NB4 (cell line): ENCODE measurements at regions not wholly inside any gene's neighbourhood (a gene's known extent, or its start where the extent isn't known, plus 50 kb on each side); places are given as distances from the start of the nearest gene placed in this dataset.

Source experiments
- DNase-seq: peaks from one replicate; pipeline ENCODE4 v3.0.0; 2010; ENCODE audit warnings: low read depth
- H3K4me3 ChIP-seq: one replicate; pipeline ENCODE4 v1.5.1; 2011; ENCODE audit warnings: mild to moderate bottlenecking, low read depth, low read length, moderate library complexity
- MYC ChIP-seq: IDR thresholded peaks from 2 replicates; pipeline ENCODE4 v1.6.1; 2011; ENCODE audit warnings: low read depth, low read length
- POLR2A ChIP-seq: IDR thresholded peaks from 2 replicates; pipeline ENCODE4 v1.6.1; 2011; ENCODE audit warnings: mild to moderate bottlenecking; ENCODE audit not compliant: insufficient read length; ENCODE audit errors: extremely low read depth
- TF ChIP-seq, protein P1 (sequence below): IDR thresholded peaks from one replicate; pipeline ENCODE4 v1.5.1; 2012; ENCODE audit warnings: low read depth, low read length
- TF ChIP-seq, protein P2 (sequence below): IDR thresholded peaks from 2 replicates; pipeline ENCODE4 v1.6.1; 2011; ENCODE audit warnings: low read depth, low read length

DNA sequence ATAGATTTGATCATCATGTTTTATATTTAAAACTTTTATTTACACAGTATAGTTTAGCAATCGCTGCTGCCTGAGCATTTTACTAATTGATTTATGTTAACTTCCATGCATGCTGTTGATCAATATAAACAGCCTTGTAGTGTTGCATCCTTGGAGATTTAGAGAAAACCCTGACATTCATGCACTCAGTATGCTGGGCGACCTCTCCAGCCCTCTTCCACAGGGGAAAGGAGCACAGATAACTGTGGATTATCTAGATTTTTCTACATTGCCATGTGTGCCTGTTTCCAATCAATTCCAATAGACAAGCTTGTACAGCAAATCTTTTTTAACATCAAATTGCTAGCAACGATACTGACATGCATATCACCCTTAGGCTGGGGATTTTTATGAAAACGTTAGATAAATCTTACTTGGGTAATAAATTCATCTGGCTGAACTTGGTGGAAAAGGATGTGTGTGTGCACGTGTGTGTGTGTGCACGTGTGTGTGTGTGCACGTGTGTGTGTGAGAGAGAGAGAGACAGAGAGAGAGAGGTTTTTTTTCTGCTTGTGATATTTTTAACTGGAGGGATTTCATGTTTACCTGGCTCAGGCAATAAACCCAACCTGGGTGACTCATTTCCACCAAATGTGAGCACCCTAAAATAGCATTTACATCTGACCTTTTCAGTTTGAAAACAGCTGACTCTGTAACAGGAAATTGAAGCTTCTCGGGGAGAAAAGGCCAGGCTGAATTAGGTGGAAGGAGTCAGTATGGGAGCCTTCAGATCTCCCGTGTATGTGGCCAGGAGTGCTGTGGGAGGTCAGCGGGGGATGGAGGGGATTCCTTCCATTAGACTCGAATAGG lies 339.8 kb downstream of the PRDM2 start:
- no peak for DNase-seq
- TF ChIP-seq, protein P1, sequence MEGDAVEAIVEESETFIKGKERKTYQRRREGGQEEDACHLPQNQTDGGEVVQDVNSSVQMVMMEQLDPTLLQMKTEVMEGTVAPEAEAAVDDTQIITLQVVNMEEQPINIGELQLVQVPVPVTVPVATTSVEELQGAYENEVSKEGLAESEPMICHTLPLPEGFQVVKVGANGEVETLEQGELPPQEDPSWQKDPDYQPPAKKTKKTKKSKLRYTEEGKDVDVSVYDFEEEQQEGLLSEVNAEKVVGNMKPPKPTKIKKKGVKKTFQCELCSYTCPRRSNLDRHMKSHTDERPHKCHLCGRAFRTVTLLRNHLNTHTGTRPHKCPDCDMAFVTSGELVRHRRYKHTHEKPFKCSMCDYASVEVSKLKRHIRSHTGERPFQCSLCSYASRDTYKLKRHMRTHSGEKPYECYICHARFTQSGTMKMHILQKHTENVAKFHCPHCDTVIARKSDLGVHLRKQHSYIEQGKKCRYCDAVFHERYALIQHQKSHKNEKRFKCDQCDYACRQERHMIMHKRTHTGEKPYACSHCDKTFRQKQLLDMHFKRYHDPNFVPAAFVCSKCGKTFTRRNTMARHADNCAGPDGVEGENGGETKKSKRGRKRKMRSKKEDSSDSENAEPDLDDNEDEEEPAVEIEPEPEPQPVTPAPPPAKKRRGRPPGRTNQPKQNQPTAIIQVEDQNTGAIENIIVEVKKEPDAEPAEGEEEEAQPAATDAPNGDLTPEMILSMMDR = no peak
- no peak for TF ChIP-seq MYC
- TF ChIP-seq, protein P2, sequence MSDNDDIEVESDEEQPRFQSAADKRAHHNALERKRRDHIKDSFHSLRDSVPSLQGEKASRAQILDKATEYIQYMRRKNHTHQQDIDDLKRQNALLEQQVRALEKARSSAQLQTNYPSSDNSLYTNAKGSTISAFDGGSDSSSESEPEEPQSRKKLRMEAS = no peak
- TF ChIP-seq POLR2A = no peak
- H3K4me3 ChIP-seq = no peak overlapping the region

DNA sequence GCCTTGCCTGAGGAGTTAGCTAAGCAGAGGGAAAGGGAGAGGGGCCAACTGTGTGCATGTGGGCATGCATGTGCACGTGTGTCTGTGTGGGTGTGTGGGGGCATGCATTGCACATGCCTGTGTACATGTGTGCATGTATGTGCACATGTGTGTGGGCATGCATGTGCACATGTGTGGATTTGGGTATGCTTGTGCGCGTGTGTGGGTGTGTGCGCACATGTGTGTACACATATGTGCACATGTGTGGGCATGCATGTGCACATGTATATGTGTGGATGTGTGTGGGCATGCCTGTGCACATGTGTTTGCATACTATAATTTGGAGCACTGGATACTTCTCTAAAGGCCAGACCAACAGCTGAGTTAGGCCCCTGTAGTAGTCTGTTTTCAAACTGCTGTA lies 350.0 kb downstream of the PRDM2 start:
- H3K4me3 ChIP-seq = no peak overlapping the region
- no peak for TF ChIP-seq MYC
- TF ChIP-seq, protein P2 = 0 out of 2 replicates have a peak, but pooled peaks have one; percentile 7
- DNase-seq = no peak

DNA sequence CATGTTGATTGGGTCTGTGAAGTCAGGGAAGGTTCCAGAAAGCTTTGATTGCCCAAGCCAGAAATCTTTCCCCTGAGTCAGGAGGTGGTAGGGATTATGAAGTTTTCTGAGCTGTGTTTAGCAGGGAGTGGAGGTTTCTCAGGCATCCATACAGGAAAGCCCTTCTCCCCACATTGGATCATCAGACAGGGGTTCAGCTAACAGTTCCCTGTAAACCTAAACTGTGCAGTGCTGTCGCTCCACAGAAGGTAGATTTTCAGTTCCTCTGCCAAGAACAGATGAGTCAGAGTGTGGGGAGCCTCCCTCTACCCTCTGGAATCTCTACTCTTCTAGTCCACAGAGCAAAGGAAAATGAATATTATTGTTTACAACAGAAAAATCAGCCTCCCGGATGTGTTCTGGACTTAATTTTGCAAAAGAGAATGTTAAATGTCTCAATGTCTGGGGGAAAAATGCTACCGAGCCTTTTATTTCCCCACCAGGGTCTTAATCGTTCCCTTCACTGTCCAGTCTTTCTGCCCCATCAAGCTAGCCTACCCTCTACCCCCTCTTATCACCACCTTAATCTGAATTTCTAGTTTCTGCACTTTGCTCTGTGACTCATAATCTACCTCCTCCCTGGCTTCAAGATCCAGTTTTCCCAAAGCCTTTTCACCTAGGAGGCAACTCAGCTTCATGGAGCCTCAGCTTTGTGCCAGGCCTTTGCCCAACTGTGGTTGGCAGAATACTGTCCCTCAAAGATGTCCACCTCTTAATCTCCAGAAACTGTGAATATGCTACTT lies 355.6 kb downstream of the PRDM2 start:
- no peak for DNase-seq
- no peak overlapping the region for H3K4me3 ChIP-seq
- TF ChIP-seq, protein P2 = no peak
- TF ChIP-seq MYC = no peak
- TF ChIP-seq, protein P1 = no peak
- no peak for TF ChIP-seq POLR2A

DNA sequence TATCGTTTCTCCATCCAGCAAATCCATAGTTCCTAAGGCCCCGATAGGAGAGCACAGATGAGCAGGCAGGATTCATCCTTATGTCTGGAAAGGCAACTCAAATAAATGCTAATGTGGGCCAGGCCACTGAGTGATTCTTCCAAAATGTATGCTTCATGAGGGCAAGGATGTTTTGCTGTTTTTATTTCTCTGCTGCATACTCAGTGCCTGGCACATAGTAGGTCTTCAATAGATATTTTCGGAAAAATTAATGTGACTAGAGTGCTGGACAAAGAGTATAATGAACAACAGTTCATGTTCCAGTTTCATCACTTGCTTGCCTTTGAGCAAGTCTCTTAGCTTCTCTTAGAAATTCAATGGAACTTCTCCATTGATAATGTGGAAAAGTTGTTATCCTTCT lies 357.7 kb downstream of the PRDM2 start:
- H3K4me3 ChIP-seq = no peak overlapping the region
- no peak for DNase-seq
- TF ChIP-seq, protein P2 = no peak
- TF ChIP-seq POLR2A (no peak), MYC (no peak)
- TF ChIP-seq, protein P1 = no peak

DNA sequence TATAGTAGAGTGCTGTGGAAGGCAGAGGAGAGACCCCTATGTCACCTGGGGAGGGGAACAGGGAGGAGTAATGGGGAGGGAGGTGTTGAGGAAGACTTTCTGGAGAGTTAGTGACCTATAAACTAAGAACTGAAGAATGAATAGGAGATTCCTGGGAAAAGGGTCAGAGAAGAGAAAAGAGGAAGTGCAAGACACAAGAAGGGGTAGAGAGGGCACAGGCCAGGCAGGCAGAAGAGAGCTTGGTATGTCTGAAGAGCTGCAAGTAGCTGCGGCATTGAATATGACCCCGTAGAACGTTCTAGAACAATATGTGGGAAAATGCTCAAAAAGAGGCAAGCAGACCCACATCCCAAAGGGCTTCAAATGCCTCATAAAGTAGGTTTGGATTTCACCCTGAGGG lies 361.2 kb downstream of the PRDM2 start:
- no peak overlapping the region for H3K4me3 ChIP-seq
- no peak for DNase-seq
- TF ChIP-seq, protein P1 = no peak
- TF ChIP-seq POLR2A = no peak
- no peak for TF ChIP-seq MYC
- TF ChIP-seq, protein P2 = no peak

DNA sequence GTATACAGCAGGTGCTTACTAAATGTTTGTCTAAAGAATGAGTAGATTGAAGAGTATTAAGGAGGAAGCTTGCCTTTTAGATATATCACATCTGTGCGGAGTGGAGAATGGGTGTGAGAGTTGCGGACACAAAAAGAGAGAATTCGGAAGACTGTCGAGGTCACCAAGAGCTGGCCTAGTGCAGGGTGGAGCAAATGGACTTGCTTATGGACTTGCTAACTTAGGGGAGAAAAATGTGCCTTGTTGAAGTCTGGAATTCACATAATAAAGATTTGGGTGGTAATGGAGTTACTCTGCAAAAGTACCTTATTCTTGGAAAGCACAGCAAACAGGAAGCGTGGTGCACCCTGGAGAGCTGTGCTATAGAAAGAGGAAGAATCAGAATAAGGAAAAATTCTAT lies 361.7 kb downstream of the PRDM2 start:
- DNase-seq = no peak
- no peak overlapping the region for H3K4me3 ChIP-seq
- TF ChIP-seq, protein P1 = no peak
- TF ChIP-seq POLR2A = no peak
- TF ChIP-seq MYC = no peak
- TF ChIP-seq, protein P2 = no peak
